ENCODE measurements at regions not wholly inside any gene's neighbourhood (a gene's known extent, or its start where the extent isn't known, plus 50 kb on each side); places are given as distances from the start of the nearest gene placed in this dataset.

GRCh38 chr16:19967561-19967960 lies 82.9 kb upstream of the GPRC5B start:
- no peaks in the 10 kb centered on the region for H4K20me1 ChIP-seq (replicated peaks in 1 of 2; ENCODE audit: control insufficient read depth in 1 of 2, insufficient read depth in 2 of 2, low read length in 2 of 2)
- POLR2A ChIA-PET (ENCODE audit: partially characterized antibody) = interaction anchor here (0.9 kb wide), 1 partner anchor 10 kb away, joined by 3 read pairs; no protein-coding TSS in a partner anchor

More at GRCh38 chr16:19967561-19967960, 82.9 kb upstream of the GPRC5B start:
- peak overlapping the region; percentile 82; the same call in 1 of the 2 replicates for H2AK5ac ChIP-seq (ENCODE audit: low read depth, low read length)
- no peak overlapping the region for H4K5ac ChIP-seq (ENCODE audit: insufficient read length, low read depth, low read length)
- no peak overlapping the region for H2BK5ac ChIP-seq (ENCODE audit: low read depth, low read length)
- DNase-seq (ENCODE audit: low read depth in 1 of 2, low spot score in 2 of 2) = no peak
- no peak overlapping the region for H2BK12ac ChIP-seq (ENCODE audit: low read depth, low read length)
- peak overlapping the region; percentile 92; the same call in 1 of the 2 replicates for H2BK15ac ChIP-seq (ENCODE audit: low read length)
- FAIRE-seq = no peak
- CTCF ChIA-PET (ENCODE audit: partially characterized antibody) = interaction anchor here (0.6 to 2.5 kb wide), 8 partner anchors 9 to 333 kb away, joined by 3 to 8 read pairs (median 5); no protein-coding TSS in a partner anchor
- no peak overlapping the region for H3K4me2 ChIP-seq (ENCODE audit: insufficient read depth in 1 of 2, low read depth in 2 of 2, low read length in 2 of 2)
- H3K4me1 ChIP-seq (replicated peaks in 1 of 4; ENCODE audit: control insufficient read depth in 3 of 4, insufficient read depth in 4 of 4, low read length in 3 of 4) = peaks cover 0 to 4% (median 0%) of the 10 kb centered on the region in 4 experiments; a peak in 2 of 7 replicates
- no peak overlapping the region for H3K4ac ChIP-seq (replicated peaks; ENCODE audit: insufficient read length, low read depth, low read length)
- H3K27ac ChIP-seq (ENCODE audit: low read depth, low read length) = no peak overlapping the region
- no peaks in the 10 kb centered on the region for H3K79me2 ChIP-seq (ENCODE audit: control insufficient read depth in 1 of 2, insufficient read depth in 2 of 2, low read length in 2 of 2)
- no peak overlapping the region for H4K91ac ChIP-seq (replicated peaks; ENCODE audit: insufficient read length, low read length)
- no peaks in the 10 kb centered on the region for H3K36me3 ChIP-seq (ENCODE audit: control insufficient read depth in 2 of 4, insufficient read depth in 4 of 4, low read length in 3 of 4)
- TF ChIP-seq ASH2L (IDR thresholded peaks at IDR 0.05; ENCODE audit: low read length) = no peak
- no peak for TF ChIP-seq EZH2 (IDR thresholded peaks at IDR 0.05; ENCODE audit: low read depth, low read length, severe bottlenecking)
- no peak for TF ChIP-seq MAX (IDR thresholded peaks at IDR 0.05)
- TF ChIP-seq TAF7 (optimal IDR thresholded peaks at IDR 0.05; ENCODE audit: borderline replicate concordance, low read depth, low read length) = no peak
- no peak for TF ChIP-seq ZNF274 (IDR thresholded peaks at IDR 0.05; ENCODE audit: borderline replicate concordance, extremely low read depth, low read length)
- TF ChIP-seq CBX5 (IDR thresholded peaks at IDR 0.05; ENCODE audit: low read depth, low read length) = no peak
- no peak for TF ChIP-seq SAP30 (IDR thresholded peaks at IDR 0.05; ENCODE audit: insufficient read depth, insufficient replicate concordance, low read length)
- TF ChIP-seq NRF1 (IDR thresholded peaks at IDR 0.05; ENCODE audit: low read depth, low read length) = no peak
- H3K79me1 ChIP-seq (ENCODE audit: low read depth, low read length) = no peaks in the 10 kb centered on the region
- no peaks in the 10 kb centered on the region for H3K27me3 ChIP-seq (replicated peaks in 1 of 4; ENCODE audit: control insufficient read depth in 3 of 4, extremely low read depth in 1 of 4, insufficient read depth in 3 of 4, low read length in 3 of 4)
- no peak overlapping the region for H3K23ac ChIP-seq (ENCODE audit: insufficient read length)
- no peak overlapping the region for H3K14ac ChIP-seq (ENCODE audit: insufficient read length)
- H2BK20ac ChIP-seq (ENCODE audit: low read length) = no peak overlapping the region
- peaks cover 0 to 3% of the 10 kb centered on the region in 2 experiments; a peak in 1 of 4 replicates for H3K9me3 ChIP-seq (ENCODE audit: insufficient read depth in 2 of 2, low read depth in 1 of 2, low read length in 1 of 2)
- H3K4me3 ChIP-seq (ENCODE audit: extremely low read depth in 1 of 4, insufficient read depth in 2 of 4, low read depth in 3 of 4, low read length in 4 of 4) = no peak overlapping the region
- no peak overlapping the region for H2BK120ac ChIP-seq (replicated peaks; ENCODE audit: low read depth, low read length)
- H2AFZ ChIP-seq (ENCODE audit: low read length) = no peak overlapping the region
- H3K18ac ChIP-seq (ENCODE audit: extremely low read depth, low read length) = no peak overlapping the region; the same call in 1 of the 2 replicates
- H3K9ac ChIP-seq (replicated peaks in 1 of 4; ENCODE audit: extremely low read depth in 1 of 4, low read depth in 3 of 4, low read length in 3 of 4) = no peak overlapping the region
- H3K23me2 ChIP-seq (ENCODE audit: low read depth, low read length) = no peaks in the 10 kb centered on the region
- H3K56ac ChIP-seq (replicated peaks; ENCODE audit: insufficient read length, low read depth, low read length) = no peak overlapping the region
- no peak overlapping the region for H4K8ac ChIP-seq (ENCODE audit: extremely low read depth, insufficient read depth, low read length)

All from H1 (cell line).